ENCODE measurements at regions not wholly inside any gene's neighbourhood (a gene's known extent, or its start where the extent isn't known, plus 50 kb on each side); places are given as distances from the start of the nearest gene placed in this dataset.

DNA sequence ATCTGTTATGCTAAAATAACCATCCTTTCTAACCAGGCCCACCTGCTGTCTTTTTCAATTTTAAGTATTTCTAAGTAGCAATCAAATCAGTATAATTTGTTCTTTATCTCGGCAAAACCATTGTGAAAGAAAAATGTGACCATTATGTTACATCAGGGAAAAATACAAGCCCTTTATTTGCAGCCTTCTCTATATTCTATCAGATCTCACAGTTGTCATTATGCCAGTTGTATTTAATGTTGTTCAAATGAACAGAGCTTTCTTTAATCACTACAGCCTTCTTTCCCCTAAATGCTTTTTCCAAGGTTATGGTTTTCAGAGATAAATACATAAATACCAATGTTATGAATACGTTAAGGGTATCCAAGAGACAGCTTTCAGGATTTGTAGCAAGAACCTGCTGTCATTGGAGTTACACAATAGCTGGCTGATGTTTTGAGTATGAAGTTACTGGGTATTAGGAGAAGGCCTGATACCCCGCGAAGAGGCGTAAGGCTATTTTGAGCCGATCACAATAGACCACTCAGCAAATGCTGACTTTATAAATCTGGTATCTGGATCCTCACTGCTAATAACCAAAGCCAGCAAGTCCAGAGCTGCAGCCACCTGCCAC, 406.3 kb downstream of the CADM1 start:
- TF ChIP-seq, protein P1, sequence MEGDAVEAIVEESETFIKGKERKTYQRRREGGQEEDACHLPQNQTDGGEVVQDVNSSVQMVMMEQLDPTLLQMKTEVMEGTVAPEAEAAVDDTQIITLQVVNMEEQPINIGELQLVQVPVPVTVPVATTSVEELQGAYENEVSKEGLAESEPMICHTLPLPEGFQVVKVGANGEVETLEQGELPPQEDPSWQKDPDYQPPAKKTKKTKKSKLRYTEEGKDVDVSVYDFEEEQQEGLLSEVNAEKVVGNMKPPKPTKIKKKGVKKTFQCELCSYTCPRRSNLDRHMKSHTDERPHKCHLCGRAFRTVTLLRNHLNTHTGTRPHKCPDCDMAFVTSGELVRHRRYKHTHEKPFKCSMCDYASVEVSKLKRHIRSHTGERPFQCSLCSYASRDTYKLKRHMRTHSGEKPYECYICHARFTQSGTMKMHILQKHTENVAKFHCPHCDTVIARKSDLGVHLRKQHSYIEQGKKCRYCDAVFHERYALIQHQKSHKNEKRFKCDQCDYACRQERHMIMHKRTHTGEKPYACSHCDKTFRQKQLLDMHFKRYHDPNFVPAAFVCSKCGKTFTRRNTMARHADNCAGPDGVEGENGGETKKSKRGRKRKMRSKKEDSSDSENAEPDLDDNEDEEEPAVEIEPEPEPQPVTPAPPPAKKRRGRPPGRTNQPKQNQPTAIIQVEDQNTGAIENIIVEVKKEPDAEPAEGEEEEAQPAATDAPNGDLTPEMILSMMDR (IDR thresholded peaks at IDR 0.05; ENCODE audit: low read depth, low read length, poor library complexity, severe bottlenecking), result no peak
- no peak for TF ChIP-seq EZH2phosphoT487 (IDR thresholded peaks at IDR 0.05; ENCODE audit: borderline replicate concordance, low read length)
